Esophagus muscularis mucosa (tissue), 4 donors: ENCODE measurements at regions not wholly inside any gene's neighbourhood (a gene's known extent, or its start where the extent isn't known, plus 50 kb on each side); places are given as distances from the start of the nearest gene placed in this dataset.

Experiments
- EP300 ChIP-seq: sonication (generic); formaldehyde crosslinking; IDR thresholded peaks from one replicate; pipeline ENCODE4 v1.6.1; 2017; ENCODE audit warnings: antibody characterized with exemption
- POLR2A ChIP-seq: fragments of 450-650 bp; IDR thresholded peaks from one replicate; pipeline ENCODE4 v1.6.1; 2017; ENCODE audit warnings: antibody characterized with exemption, moderate library complexity, mild to moderate bottlenecking, low read depth
- POLR2AphosphoS5 ChIP-seq, 2 donors: sonication (generic); formaldehyde crosslinking; IDR thresholded peaks; one replicate each; pipeline ENCODE4 v1.6.1; 2017; ENCODE audit warnings: antibody characterized with exemption in 2 of 2
- TF ChIP-seq, protein P1 (sequence below), 3 experiments: fragments of 200-600 bp in 2 of 3; fragments of 450-650 bp in 1 of 3; sonication (generic) in 2 of 3; IDR thresholded peaks; one replicate each; pipeline ENCODE4 v1.5.1; 2017 to 2019; ENCODE audit warnings: antibody characterized with exemption in 3 of 3, mild to moderate bottlenecking in 2 of 3, moderate library complexity in 1 of 3

DNA sequence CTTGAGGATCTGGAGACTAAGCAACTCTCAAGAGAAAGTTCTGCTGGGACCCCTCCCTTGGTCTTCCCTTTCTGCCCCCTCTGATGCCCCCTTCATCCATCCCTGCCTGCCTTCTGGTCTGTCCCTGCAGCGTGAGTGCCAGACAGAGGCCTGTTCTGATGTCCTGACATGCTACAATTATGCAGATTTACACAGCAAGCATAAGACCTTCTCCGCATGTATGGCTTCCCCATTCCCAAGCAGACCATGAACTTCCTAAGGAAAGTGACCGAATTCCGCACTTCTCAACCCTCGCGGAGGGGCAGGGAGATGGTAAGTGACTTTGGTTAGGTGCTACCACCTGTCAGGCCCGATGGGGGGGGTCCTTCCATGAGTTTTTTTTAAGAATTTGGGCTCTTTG, 150.1 kb upstream of the SDK2 start:
- TF ChIP-seq, protein P1, sequence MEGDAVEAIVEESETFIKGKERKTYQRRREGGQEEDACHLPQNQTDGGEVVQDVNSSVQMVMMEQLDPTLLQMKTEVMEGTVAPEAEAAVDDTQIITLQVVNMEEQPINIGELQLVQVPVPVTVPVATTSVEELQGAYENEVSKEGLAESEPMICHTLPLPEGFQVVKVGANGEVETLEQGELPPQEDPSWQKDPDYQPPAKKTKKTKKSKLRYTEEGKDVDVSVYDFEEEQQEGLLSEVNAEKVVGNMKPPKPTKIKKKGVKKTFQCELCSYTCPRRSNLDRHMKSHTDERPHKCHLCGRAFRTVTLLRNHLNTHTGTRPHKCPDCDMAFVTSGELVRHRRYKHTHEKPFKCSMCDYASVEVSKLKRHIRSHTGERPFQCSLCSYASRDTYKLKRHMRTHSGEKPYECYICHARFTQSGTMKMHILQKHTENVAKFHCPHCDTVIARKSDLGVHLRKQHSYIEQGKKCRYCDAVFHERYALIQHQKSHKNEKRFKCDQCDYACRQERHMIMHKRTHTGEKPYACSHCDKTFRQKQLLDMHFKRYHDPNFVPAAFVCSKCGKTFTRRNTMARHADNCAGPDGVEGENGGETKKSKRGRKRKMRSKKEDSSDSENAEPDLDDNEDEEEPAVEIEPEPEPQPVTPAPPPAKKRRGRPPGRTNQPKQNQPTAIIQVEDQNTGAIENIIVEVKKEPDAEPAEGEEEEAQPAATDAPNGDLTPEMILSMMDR (IDR thresholded peaks at IDR 0.05), result no peak
- TF ChIP-seq POLR2A (no peak), POLR2AphosphoS5 (IDR thresholded peaks at IDR 0.05) (no peak), EP300 (no peak)
